Heart left ventricle (tissue), 16 donors: ENCODE measurements at regions not wholly inside any gene's neighbourhood (a gene's known extent, or its start where the extent isn't known, plus 50 kb on each side); places are given as distances from the start of the nearest gene placed in this dataset.

Experiments
- ATAC-seq, 4 donors: fragments of 200-7000 bp; cut with Tn5 transposase; one replicate each; pipeline ENCODE4 v1.9.1; 2020 to 2022; ENCODE audit warnings: moderate library complexity in 4 of 4, mild to moderate bottlenecking in 3 of 4, moderate number of reproducible peaks in 1 of 4
- DNase-seq, 5 donors: peaks; one replicate each; pipeline ENCODE4 v3.0.0-alpha.2; 2020
- H3K27ac ChIP-seq, 12 donors: fragments of 200-600 bp; sonication (generic) in 4 of 12; one replicate each; pipeline versions ENCODE4 v1.5.0 to v1.8.0; 2016 to 2022; ENCODE audit warnings: mild to moderate bottlenecking in 2 of 12
- H3K27me3 ChIP-seq, 9 donors: fragments of 200-600 bp; sonication (generic) in 2 of 9; one replicate each; pipeline versions ENCODE4 v1.5.1 to v1.8.0; 2016 to 2022; ENCODE audit warnings: mild to moderate bottlenecking in 3 of 9
- H3K36me3 ChIP-seq, 9 donors: fragments of 200-600 bp; sonication (generic) in 2 of 9; one replicate each; pipeline versions ENCODE4 v1.5.0 to v1.8.0; 2018 to 2022; ENCODE audit warnings: mild to moderate bottlenecking in 2 of 9
- H3K4me1 ChIP-seq, 12 donors: fragments of 200-600 bp; sonication (generic) in 4 of 12; one replicate each; pipeline versions ENCODE4 v1.5.0 to v1.8.0; 2016 to 2022; ENCODE audit warnings: mild to moderate bottlenecking in 3 of 12
- H3K4me3 ChIP-seq, 12 donors: fragments of 200-600 bp; sonication (generic) in 4 of 12; one replicate each; pipeline versions ENCODE4 v1.5.0 to v1.8.0; 2017 to 2022; ENCODE audit warnings: mild to moderate bottlenecking in 9 of 12, moderate library complexity in 4 of 12
- H3K9me3 ChIP-seq, 12 donors: fragments of 200-600 bp; sonication (generic) in 4 of 12; one replicate each; pipeline versions ENCODE4 v1.5.0 to v1.8.0; 2016 to 2022; ENCODE audit warnings: mild to moderate bottlenecking in 1 of 12
- POLR2A ChIP-seq, 2 donors: fragments of 450-650 bp; IDR thresholded peaks; one replicate each; pipeline ENCODE4 v1.6.1; 2017; ENCODE audit warnings: antibody characterized with exemption in 2 of 2, mild to moderate bottlenecking in 2 of 2, moderate library complexity in 2 of 2
- WGBS, 4 donors: extraction: QIAGEN DNeasy Blood & Tissue Kit in 2 of 4; methylation state at CpG; one replicate each; pipeline versions ENCODE4 v1.1.5 to v1.1.7; 2013 to 2018; 5-methylcytosine and 5-hydroxymethylcytosine counted together
- intact Hi-C, 10 donors: fragments of 100-400 bp; cut with DNase I; formaldehyde crosslinking; loops; one replicate each; pipeline versions ENCODE4 v1.11.1 to v1.14.2; 2022
- TF ChIP-seq, protein P1 (sequence below), 12 donors: fragments of 200-600 bp; sonication (generic) in 4 of 12; IDR thresholded peaks; one replicate each; pipeline versions ENCODE4 v1.5.0 to v1.8.0; 2018 to 2022; ENCODE audit warnings: antibody characterized with exemption in 12 of 12, mild to moderate bottlenecking in 5 of 12
- donor health status: ischemic (EF 13 %, LVEDD 7.1; RV severe dilation, severe dysfunction).
- donor health status: healthy with polysubstance abuse.
- donor health status: DM: no; HTN: yes; CAD: no.
- donor health status: DM: no; HTN: no; CAD: no.
- donor health status: ischemic (EF 25% LVEDD 6.9; RV normal size, moderate dysfunction).
- donor health status: ischemic (EF 25% LVEDD 5.7; RV mildly dilated, moderate dysfunction).
- donor health status: healthy.
- donor health status: DM: yes; HTN: yes; CAD: no.
- donor health status: ischemic (EF 35%, LVEDD 5.7; RV mildly dilated, moderate dysfunction).
- donor health status: nonischemic (EF 11% LVEDD 7.7; RV severe dilation, severe dysfunction).
- donor health status: DM: yes; HTN: yes; CAD: no.
- donor health status: PGD.
- donor health status: ischemic (EF 29% LVEDD 5.4; RV normal size, mild dysfunction).
- donor health status: nonischemic (EF 23%, LVEDD 6.1; RV moderate dilation, normal function).

GRCh38 chrX:137945470-137945869, 379.5 kb downstream of the ZIC3 start:
- no peaks in the 10 kb centered on the region for H3K27me3 ChIP-seq
- DNase-seq: no peak
- TF ChIP-seq, protein P1, sequence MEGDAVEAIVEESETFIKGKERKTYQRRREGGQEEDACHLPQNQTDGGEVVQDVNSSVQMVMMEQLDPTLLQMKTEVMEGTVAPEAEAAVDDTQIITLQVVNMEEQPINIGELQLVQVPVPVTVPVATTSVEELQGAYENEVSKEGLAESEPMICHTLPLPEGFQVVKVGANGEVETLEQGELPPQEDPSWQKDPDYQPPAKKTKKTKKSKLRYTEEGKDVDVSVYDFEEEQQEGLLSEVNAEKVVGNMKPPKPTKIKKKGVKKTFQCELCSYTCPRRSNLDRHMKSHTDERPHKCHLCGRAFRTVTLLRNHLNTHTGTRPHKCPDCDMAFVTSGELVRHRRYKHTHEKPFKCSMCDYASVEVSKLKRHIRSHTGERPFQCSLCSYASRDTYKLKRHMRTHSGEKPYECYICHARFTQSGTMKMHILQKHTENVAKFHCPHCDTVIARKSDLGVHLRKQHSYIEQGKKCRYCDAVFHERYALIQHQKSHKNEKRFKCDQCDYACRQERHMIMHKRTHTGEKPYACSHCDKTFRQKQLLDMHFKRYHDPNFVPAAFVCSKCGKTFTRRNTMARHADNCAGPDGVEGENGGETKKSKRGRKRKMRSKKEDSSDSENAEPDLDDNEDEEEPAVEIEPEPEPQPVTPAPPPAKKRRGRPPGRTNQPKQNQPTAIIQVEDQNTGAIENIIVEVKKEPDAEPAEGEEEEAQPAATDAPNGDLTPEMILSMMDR (IDR thresholded peaks at IDR 0.05): no peak
- no peak for TF ChIP-seq POLR2A (IDR thresholded peaks at IDR 0.05)
- no peaks in the 10 kb centered on the region for H3K4me1 ChIP-seq
- WGBS, 4 donors: 39 to 58% (median 49%) methylated on average over 6 of the region's 6 CpGs
- no peaks in the 10 kb centered on the region for H3K9me3 ChIP-seq
- intact Hi-C loops: loop anchor here in 1 of 10 donors (5.0 kb wide), 1 partner anchor 133 kb away; no protein-coding TSS in a partner anchor
- H3K27ac ChIP-seq: no peak overlapping the region
- no peak for ATAC-seq
- no peaks in the 10 kb centered on the region for H3K36me3 ChIP-seq
- no peak overlapping the region for H3K4me3 ChIP-seq

DNA sequence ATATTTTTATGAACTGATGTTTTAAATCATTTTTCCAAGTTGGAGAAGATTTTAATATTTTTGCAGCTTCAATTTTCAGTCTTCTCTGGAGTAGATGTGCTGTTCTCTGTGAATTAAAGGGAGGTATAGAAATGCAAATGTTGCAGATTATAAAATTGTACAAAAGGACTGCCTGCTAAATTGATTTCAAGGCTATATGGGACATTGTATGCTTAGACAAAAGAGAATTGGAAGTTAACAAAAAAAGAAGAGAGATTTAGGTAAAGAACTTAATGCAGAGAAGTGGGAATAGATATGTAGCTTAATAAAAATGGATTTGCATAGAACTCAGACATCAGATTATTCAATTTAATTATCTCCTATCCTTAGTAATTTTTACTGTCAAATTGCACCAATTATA, 403.3 kb downstream of the ZIC3 start:
- intact Hi-C loops: no loop called here
- Histone ChIP-seq H3K4me3 (no peak overlapping the region), H3K36me3 (no peaks in the 10 kb centered on the region), H3K27me3 (no peaks in the 10 kb centered on the region), H3K4me1 (no peaks in the 10 kb centered on the region), H3K27ac (no peak overlapping the region), H3K9me3 (no peaks in the 10 kb centered on the region)
- no peak for DNase-seq
- no peak for ATAC-seq
- no peak for TF ChIP-seq POLR2A (IDR thresholded peaks at IDR 0.05)

DNA sequence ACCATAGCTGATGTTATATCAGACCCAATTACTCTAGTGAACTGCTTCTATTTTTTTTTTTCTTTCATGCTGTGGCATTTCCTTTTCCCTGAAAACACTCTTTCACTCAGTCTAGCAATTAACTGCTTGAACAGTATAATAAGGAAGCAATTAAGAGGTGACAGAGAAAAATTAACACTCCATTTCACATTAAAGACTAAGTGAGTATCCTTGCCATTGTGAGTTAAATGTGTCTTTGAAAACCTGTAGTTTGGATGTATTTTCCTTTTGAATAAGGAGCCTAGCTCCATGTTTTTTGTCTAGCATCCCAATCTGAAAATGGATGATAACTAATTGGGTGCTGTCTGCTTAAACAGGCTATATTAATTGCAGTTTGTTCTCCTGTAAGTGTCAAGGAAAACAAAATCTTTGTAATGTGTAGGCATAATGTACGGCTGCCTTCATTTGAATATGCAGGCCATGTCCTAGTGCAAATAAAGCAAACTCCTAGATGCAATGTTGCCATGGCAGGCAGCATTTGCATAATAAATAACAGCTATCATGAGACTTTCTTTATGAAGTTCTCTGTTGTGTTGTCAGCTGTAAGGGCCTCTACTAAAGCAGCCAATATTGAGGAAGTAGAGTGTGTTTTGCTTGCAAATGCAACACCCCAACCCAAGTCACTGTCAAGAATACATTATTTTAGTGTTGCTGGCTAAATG, 416.7 kb downstream of the ZIC3 start:
- H3K27ac ChIP-seq: no peak overlapping the region
- no peaks in the 10 kb centered on the region for H3K36me3 ChIP-seq
- WGBS, 4 donors: 55 to 83% (median 60%) methylated on average over 1 of the region's 1 CpG
- no peaks in the 10 kb centered on the region for H3K9me3 ChIP-seq
- intact Hi-C loops: no loop called here
- peaks cover 0 to 12% (median 0%) of the 10 kb centered on the region in 9 donors for H3K27me3 ChIP-seq
- no peak overlapping the region for H3K4me3 ChIP-seq
- no peak for DNase-seq
- TF ChIP-seq POLR2A (IDR thresholded peaks at IDR 0.05): no peak
- no peaks in the 10 kb centered on the region for H3K4me1 ChIP-seq
- no peak for ATAC-seq

- H3K9me3 ChIP-seq: no peaks in the 10 kb centered on the region
- H3K27me3 ChIP-seq: peaks cover 0 to 14% (median 0%) of the 10 kb centered on the region in 9 donors
- no peaks in the 10 kb centered on the region for H3K36me3 ChIP-seq
- no peak overlapping the region for H3K4me3 ChIP-seq
- intact Hi-C loops: no loop called here
- TF ChIP-seq POLR2A (IDR thresholded peaks at IDR 0.05): no peak
- TF ChIP-seq, protein P1 (IDR thresholded peaks at IDR 0.05): no peak
- no peak overlapping the region for H3K27ac ChIP-seq
- 48 to 69% (median 61%) methylated on average over 1 of the region's 1 CpG for WGBS, 4 donors
- no peak for ATAC-seq
- DNase-seq: no peak
- no peaks in the 10 kb centered on the region for H3K4me1 ChIP-seq
Measured at GRCh38 chrX:137988470-137988869, 422.5 kb downstream of the ZIC3 start.

DNA sequence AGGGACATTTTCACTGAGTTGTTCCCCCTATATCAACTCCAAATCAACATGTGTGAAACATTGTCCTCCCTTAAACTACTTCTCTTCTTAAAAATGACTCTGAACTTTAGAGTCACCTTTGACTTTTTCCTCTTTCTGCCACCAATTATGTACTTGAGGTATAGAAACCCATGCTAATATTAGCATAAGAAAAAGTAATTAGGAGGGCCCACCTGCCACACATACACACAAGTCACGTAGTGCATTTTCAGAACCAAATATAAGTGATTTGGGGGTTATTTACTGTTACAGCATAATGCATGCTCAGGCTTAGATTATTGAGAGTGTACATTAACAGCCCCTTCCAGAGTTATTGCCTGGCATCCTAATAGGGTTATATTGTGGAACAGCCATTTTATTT, 432.7 kb downstream of the ZIC3 start:
- Histone ChIP-seq H3K27me3 (peaks cover 0 to 8% (median 0%) of the 10 kb centered on the region in 9 donors), H3K4me3 (no peak overlapping the region), H3K9me3 (no peaks in the 10 kb centered on the region), H3K27ac (no peak overlapping the region), H3K4me1 (no peaks in the 10 kb centered on the region), H3K36me3 (no peaks in the 10 kb centered on the region)
- 44 to 76% (median 67%) methylated on average over 1 of the region's 1 CpG for WGBS, 4 donors
- intact Hi-C loops: no loop called here
- DNase-seq: no peak
- TF ChIP-seq, protein P1 (IDR thresholded peaks at IDR 0.05): no peak
- TF ChIP-seq POLR2A (IDR thresholded peaks at IDR 0.05): no peak
- ATAC-seq: no peak
